ENCODE measurements at regions not wholly inside any gene's neighbourhood (a gene's known extent, or its start where the extent isn't known, plus 50 kb on each side); places are given as distances from the start of the nearest gene placed in this dataset.
"Not testable (repeated sequence)": the region's sequence is repeated elsewhere in the genome, so short reads cannot be mapped to it uniquely, and the experiment has no call there.

- DNase-seq = not testable (repeated sequence)
Observed at GRCh38 chr1:83457735-83458248, 541.1 kb downstream of the TTLL7 start.

GRCh38 chr1:83457281-83457680 lies 541.7 kb downstream of the TTLL7 start:
- DNase-seq = not testable (repeated sequence)

GRCh38 chr1:83455753-83456152 lies 543.2 kb downstream of the TTLL7 start:
- not testable (repeated sequence) for DNase-seq

- not testable (repeated sequence) for DNase-seq
Observed at GRCh38 chr1:83445873-83446272, 553.1 kb downstream of the TTLL7 start.

- not testable (repeated sequence) for DNase-seq
Observed at GRCh38 chr1:83442412-83442811, 556.5 kb downstream of the TTLL7 start.

GRCh38 chr1:83440586-83440985 lies 558.3 kb downstream of the TTLL7 start:
- not testable (repeated sequence) for DNase-seq

- not testable (repeated sequence) for DNase-seq
Observed at GRCh38 chr1:83440021-83440420, 558.9 kb downstream of the TTLL7 start.

GRCh38 chr1:83438316-83438715 lies 560.6 kb downstream of the TTLL7 start:
- DNase-seq = not testable (repeated sequence)

- DNase-seq = not testable (repeated sequence)
Observed at GRCh38 chr1:83435336-83435735, 563.6 kb downstream of the TTLL7 start.

GRCh38 chr1:83427566-83427965 lies 571.4 kb downstream of the TTLL7 start:
- not testable (repeated sequence) for DNase-seq

- DNase-seq = not testable (repeated sequence)
Observed at GRCh38 chr1:83423382-83423781, 575.5 kb downstream of the TTLL7 start.

GRCh38 chr1:83418558-83418957 lies 580.4 kb downstream of the TTLL7 start:
- DNase-seq = no peak

- DNase-seq = not testable (repeated sequence)
Observed at GRCh38 chr1:83413839-83414107, 585.2 kb downstream of the TTLL7 start.

- not testable (repeated sequence) for DNase-seq
Observed at GRCh38 chr1:83410746-83411413, 588.1 kb downstream of the TTLL7 start.

- not testable (repeated sequence) for DNase-seq
Observed at GRCh38 chr1:83406693-83407371, 592.1 kb downstream of the TTLL7 start.

- not testable (repeated sequence) for DNase-seq
Observed at GRCh38 chr1:83405789-83406188, 593.1 kb downstream of the TTLL7 start.

GRCh38 chr1:83403500-83403899 lies 595.4 kb downstream of the TTLL7 start:
- DNase-seq = not testable (repeated sequence)

GRCh38 chr1:83401146-83401545 lies 597.8 kb downstream of the TTLL7 start:
- not testable (repeated sequence) for DNase-seq

- not testable (repeated sequence) for DNase-seq
Observed at GRCh38 chr1:83400173-83400572, 598.8 kb downstream of the TTLL7 start.

GRCh38 chr1:83398125-83398524 lies 600.8 kb downstream of the TTLL7 start:
- DNase-seq = not testable (repeated sequence)

- not testable (repeated sequence) for DNase-seq
Observed at GRCh38 chr1:83395130-83395529, 603.8 kb downstream of the TTLL7 start.

GRCh38 chr1:83386946-83387345 lies 612.0 kb downstream of the TTLL7 start:
- not testable (repeated sequence) for DNase-seq

GRCh38 chr1:83383107-83383506 lies 615.8 kb downstream of the TTLL7 start:
- not testable (repeated sequence) for DNase-seq

- not testable (repeated sequence) for DNase-seq
Observed at GRCh38 chr1:83373018-83373417, 625.9 kb downstream of the TTLL7 start.
